ENCODE measurements at regions not wholly inside any gene's neighbourhood (a gene's known extent, or its start where the extent isn't known, plus 50 kb on each side); places are given as distances from the start of the nearest gene placed in this dataset.
A peak's percentile ranks its signal among the peaks of the same experiment; 100 is the strongest.

DNA sequence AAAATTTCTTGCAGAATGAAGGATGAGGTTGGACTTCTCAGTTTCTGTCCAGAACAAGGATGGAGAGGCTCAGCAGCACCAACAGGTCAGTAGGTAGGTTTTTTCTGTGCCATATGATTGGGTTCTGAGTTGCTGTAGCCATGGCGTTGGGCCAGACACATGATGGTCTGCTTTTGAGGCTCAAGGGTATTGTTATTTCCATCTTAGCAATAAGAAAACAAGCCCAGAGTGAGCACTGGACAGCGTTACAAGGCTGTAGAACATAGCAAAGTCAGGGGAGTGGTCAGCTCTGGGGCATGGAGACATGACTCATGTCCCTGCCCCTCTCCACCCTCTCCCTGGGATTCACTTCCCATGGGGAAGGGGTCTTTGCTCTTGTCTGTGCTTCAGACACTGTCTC is 137.6 kb upstream of the TOPAZ1 start:
- no peak for DNase-seq

DNA sequence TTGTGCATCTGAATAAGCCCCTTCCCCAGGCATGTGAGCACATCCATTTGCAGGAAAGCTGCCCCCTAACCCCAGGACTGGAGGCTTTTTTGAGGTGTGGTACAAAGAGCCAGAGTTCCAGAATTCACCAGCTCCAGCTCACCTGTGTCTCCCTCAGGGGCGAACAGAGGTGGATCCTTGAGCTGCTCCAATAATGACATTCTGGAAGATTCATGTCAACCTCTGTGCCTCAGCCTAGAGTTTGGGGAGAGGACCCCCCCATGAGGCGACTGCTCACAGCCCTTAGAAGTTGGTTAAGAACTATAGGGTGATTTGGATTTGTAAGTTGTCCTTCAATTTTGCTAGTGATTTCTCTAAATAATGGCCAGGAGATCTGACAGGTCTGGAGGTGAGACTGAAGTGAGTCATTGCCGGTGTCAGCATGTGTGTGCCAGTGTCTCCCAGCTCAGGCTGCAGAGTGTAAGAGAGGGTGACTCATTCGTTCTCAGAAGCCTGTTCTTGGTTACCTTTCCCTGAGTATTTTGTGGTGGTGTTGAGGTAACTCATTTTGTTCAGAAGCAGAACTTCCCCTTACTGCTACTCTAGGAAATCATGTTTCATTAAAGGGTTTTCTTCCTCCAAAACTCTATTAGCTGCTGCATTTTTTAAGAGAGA is 136.9 kb upstream of the TOPAZ1 start:
- no peak for DNase-seq

DNA sequence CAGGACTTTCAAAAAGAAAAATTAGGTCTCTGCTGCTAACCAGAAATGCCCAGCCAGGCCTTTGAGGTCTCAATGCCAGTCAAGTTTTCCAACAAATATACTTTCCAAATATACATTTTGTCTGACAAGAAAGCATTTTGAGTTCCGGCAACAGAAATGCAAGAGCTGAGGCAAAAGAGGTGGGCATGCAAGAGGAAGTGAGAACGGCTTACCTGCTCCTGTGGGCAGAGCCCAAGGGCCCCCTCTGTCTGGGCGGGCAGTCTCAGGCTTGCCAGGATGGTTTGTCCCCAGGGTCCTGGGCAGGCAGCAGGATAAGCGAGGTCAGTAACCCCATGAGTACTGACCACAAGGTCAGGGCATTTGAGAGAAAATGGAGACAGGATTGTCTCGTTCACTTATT is 136.1 kb upstream of the TOPAZ1 start:
- DNase-seq: no peak

DNA sequence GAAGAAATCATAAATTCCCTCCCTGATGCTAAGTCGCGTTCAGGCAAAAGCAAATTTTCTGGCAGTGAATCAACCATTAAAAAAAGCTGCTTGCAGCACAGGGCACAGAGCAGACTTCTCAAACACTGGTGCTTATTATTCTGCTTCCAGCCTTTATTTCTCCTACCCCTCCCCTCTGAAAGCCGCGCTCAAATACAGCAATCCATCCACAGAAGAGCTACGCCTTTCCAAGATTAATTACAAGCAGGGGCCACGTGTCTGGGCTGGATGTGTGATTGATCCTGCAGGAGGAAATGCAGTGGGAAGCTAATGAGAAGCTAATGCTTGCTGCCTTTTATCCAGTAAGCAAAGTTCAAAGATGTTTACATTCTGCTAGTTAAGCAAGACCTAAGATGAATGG is 134.9 kb upstream of the TOPAZ1 start:
- DNase-seq: no peak

DNA sequence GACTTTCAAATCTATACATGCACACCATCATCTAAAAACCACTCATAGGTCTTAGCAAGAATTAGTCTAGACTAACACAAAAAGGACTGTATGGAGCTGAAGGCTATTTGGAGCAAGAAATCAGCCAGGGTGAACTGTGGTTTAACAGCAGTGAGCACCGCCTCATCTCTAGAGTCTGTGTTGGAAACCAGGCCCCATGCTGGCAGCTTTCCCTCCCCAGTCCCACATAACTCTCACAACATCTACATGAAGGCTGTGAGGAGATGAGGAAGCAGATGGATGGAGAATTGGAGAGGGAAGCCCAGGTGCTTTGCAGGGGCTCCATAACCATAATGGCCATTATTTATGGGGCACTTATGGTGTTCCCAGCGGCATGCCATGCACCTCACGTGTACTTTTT is 133.2 kb upstream of the TOPAZ1 start:
- no peak for DNase-seq

DNA sequence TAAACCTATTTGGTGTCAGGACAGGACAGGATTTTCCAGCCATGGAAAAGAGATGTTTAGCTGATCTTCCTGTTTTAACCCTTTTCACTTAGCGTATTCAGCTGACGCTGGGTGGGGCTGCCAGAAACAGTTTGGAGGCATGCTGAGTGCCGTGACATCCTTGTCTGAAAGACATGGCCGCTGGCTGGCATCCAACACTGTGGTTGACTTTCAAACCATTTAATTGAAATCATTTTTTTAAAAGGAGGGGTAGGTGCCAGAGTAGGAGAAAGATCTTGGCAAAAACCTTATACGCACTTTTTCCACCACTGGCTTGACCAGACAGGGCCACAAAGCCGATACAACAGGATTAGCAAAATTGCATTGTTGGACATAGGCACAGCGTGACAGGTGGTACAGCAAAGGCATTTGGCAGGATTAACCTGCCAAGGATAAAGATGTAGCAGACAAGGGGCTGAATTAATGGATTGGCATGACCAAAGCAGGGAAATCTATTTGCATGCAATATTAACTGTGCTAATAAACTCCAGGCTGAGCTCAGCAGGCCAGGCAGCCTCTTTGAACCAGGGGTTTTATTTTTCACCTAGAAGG is 131.8 kb upstream of the TOPAZ1 start:
- DNase-seq: no peak

DNA sequence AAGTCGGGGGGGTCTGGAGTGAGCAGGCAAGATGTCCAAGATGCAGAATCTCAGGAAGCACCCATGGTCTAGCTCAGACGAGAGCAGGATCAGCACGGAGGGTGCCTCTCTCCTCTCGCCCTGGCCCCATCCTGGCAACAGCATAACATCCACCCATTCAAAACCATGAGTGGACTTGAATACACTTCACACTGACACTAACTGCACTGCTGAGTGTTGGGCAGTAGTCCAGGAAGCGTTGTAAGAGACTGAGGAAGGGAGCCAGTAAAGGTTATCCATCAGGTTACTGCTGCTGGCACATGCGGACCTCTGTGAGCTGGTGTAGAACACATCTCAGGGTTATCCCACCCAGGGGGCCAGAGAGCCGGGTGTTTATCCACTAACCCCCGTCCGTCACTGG is 131.0 kb upstream of the TOPAZ1 start:
- no peak for DNase-seq

DNA sequence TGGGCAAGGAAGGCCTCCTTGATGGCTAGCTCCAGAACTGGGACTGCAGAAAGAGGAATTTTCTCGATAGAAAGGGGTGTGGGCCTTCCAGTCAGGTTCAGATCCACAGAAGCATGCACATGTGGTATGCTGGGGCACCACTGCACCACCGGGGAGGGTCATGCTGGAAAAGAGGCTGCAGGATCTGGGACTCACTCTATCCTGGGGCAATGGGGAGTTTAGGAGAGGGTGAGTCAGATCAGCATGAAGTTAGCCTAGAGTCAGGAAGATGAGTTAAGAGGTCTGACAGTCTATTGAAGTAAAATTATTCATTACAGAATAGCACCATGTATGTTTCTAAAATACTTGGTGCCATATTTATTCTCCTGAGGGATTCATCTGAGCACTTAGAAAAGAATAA is 130.2 kb upstream of the TOPAZ1 start:
- DNase-seq: no peak

DNA sequence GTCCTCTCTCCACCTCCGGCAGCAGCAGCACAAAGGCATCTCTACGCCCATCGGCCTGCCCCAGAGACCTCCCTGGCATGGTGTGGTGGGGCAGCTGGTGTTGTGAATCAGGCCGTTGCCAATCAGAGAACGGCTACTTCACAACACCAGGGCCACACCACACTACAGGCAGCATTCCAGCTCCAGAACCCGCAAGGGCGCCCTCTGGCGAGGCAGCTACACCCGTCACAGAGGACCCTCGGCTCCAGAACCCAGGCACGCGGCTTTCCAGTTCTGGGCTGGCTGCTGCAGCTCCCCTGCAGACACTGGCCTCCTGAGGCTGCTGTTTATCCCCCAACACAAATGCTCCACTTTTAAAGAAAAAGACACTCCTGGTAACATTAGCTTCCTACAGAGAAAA is 127.5 kb upstream of the TOPAZ1 start:
- DNase-seq: peak; percentile 42

DNA sequence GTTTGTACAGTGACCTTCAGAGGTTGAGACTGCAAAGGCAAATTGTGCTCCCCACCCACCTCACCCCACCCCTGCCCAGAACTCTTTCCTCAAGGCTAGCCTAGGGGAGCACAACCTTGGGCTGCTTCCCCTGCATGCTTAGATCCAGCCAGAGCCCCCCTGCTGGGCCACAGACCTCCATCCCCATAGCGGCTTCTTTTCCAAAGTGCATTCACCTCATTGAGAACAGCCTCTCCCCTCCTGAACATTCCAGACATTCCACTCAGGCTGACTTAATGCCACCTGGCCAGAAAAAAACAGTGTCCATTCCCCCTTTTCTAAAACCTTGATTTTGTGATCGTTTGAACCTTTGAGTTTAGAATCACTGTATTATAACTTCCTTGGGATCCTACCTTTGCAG is 124.4 kb upstream of the TOPAZ1 start:
- no peak for DNase-seq

DNA sequence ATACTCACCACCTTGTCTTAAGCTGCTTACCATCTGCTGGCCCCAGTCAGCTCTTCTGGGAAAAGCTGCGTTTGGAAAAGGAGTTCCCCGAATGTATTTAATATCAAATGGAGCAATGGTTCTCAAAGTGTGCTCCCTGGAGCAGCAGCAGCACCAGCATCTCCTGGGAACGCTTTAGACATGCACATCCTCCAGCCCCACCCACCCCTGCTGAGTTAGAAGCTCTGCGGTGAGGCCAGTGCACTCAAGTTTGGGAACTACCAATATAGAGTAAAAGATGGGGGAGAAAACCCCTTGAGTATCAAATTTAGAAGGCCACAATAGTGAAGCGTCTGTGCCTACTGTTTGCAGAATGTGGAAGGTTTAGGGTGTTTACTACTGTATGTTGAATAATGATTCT is 124.0 kb upstream of the TOPAZ1 start:
- DNase-seq: no peak

DNA sequence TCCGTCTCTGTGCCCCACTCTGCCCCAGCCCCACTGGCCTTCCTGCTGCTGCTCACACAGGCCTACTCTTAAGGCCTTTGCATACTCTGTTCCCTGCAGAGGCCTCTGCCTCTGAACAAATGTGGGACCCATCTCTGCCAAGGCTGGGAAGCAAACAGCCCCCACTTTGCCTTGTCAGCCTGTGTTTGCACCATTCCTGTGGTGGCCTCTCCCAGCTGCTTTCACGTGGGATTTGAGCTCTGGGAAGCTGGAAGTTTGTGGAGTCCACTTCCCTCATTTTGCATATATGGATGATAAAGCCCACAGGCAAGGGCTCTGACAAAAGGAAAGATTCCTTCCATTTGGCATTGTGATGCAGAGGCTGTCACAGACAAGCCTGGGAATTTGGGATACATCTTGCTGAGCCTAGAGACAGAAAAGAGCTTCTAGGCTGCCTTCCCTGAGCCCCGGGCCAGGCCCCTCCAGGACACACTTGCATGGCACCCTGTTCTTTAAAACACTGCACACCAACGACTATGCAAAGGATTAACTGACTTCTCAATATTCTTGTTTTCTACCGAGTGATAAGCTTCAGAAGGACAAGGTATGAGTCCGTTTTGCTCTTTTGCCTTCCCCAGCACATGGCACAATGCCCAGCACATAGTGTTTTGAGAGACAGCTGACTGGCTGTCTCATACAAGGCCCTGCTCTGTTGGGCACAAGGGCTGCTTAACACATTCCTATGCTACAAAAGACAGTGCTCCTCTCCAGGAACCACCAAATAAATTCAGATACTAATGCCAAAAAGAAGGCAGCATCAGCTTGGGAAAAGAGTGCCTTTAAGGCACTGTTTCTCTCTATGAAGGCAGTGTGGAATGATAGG is 120.7 kb upstream of the TOPAZ1 start:
- no peak for DNase-seq

DNA sequence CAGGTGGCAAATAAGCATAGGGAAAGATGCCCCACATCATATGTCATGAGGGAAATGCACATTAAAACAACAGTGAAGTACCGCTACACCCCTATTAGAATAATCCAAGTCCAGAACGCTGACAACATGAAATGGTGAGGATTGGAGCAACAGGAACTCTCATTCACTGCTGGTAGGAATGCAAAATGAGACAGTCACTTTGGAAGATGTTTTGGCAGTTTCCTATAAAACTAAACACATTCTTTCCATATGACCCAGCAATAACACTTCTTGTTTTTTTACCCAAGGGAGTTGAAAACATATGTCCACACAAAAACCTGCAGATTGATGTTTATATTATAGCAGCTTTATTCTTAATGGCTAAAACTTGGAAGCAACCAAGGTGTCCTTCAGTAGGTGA is 116.4 kb upstream of the TOPAZ1 start:
- no peak for DNase-seq

DNA sequence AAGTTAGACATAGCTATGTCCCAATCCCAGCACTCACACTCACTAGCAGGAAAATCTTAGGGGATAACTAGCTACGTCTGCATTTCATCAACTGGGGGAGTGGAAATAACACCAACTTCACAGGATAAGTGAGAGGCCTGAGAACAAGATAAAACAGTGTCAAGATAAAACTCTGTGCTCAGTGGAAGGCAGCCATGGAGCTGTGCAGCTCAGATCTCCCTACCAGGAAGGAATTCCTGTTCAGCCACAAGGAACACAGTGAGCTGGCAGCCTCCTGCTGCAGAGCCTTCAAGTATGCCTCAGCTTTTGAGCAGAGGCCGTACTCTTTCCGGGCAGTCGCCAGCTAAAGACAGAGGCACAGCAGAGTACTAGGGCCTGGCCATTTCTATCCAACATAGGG is 115.8 kb upstream of the TOPAZ1 start:
- no peak for DNase-seq

DNA sequence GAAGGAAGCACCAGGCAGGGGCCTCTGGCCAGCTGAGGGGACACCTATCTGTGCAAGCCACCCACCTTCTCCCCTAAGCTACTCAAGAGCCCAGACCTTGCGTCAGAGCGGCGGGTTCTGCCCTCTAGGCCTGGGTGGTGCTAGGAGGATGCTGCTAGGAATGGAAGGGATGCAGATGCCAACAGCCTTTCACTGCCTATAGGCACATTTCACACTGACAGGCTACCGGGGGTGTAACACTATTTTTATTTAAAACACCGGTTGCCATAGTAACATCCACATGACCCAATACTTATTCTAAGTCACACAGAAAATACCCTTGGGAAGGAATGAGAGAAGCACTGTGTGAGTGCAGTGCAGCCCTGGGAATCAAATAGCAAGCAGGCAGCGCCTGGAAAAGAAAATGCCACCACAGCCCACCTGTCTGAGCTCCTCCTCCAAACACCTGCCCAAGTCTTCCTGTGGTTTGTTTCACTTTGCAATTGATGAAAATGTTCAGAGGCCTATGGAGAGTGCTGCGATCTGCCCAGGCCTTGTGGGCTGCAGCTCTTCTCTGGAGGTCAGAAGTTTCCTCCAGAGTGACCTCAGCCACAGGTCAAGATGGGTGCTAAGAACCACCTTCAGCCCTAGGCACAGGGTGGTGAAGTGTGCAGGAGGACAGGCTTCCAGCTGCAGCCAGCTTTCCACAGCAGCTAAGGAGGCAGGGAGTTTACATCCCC is 113.5 kb upstream of the TOPAZ1 start:
- DNase-seq: no peak

DNA sequence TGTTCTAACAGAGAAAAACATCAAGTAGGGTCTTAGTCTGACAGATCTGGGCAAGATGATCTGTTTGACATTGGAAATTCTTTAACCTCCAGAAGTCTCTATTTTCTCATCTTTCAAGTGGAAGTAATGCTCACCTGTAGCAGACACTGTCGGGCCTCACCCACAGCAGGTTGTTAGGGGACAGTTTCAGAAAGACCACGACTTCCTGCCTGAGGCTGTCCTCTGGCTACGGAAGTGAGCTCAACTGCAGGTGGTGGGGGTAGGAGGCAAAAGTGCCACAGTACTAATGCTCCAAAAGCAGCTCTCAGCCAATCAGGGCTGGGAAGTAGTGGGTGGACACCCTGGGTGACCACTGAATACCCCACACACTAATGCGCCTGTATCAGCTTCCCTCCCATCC is 111.4 kb upstream of the TOPAZ1 start:
- no peak for DNase-seq

DNA sequence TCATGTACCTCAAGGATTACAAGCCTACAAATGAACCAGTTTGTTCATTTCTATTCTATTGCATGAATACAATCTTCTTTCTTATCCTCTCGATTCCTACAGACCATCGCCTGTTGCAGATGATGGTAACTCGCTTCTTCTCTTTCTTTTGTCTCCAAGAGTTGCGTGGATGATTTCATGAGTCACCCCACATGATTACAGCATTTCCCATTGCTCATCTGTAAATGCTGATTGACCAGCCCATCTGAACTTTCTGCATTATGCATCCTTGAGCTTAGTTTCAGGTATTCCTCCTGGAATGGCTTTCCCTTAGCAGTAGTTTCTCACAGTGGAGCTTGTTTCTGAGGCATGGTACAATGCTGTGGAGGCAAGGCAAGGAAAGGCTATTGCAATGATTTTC is 109.6 kb upstream of the TOPAZ1 start:
- DNase-seq: no peak

DNA sequence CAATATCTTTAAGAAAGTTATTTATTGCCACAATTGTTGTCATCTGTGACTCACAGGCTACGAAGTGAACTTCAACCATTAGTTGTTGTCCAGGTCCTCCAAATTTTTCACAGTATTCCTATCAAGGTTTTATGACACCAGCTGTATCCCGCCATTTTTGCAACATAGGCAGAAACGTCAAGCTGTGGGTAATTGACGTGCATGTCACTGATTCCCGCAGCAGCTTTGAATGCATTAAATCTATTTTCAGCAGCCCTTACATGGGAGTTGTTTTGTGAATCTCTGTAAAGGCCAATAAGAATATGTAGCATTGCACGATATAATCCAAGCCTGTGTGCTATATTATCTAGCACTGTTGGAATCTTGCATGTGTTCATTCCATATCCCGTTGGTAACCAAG is 109.1 kb upstream of the TOPAZ1 start:
- no peak for DNase-seq

DNA sequence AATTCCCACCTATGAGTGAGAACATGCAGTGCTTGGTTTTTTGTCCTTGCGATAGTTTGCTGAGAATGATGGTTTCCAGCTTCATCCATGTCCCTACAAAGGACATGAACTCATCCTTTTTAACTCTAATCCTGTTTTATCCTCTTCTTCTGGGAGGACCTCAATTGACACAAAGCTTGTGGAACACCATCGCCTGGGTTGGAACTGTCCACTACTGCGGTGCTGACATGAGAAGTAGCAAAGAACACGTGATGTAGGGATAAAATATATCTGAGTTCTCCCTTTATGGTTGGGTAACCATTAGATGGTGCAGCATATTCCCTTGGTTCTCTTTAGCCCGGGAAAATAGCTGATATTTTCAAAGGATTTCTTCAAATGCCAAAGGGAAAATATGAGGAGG is 105.3 kb upstream of the TOPAZ1 start:
- no peak for DNase-seq

DNA sequence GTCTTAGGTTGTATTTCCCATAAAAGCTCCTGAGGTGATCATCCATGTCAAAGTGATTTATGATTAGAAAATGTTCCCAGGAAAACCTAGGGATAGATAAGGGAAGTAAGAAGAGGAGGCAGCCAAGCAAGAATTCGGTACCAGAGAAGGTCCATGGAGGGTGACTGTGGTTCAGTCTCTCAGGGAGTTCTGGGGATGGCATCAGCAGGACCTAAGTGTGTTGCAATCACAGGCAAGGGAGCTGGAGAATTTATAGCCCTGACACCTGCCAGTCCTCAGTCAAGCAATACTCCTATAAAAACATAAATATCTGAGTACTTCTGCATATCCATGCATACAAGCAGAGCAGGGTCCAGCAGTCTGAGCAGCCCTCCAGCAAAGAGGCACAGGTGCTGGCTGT is 95.6 kb upstream of the TOPAZ1 start:
- DNase-seq: no peak

DNA sequence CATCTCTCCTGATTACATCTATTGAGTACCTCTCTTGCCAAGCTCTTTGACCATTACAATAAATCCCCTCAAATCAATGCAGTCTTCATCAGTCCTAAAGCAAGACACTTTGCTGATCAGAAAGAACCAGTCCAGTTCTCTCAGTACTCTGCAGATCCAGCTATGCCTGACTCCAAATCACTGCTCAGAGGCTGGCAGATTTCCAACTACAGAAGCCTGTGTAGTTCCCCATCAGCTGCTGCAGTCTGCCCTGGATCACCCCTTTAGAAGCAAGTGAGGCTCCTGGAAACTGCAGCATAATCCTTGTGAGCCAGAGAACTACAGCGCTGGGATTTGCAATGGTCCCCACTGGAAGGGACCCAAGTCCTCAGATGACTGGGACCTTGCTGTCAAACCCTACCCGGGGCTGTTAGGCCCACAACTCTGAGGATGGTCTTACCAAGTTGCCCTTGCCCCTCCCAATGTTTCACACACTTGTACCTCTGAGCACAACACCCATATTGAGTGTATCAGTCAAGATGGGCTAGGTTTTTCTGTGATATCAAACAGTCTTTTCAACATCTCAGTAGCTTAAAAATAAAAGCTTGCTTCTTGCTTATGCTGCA is 81.9 kb upstream of the TOPAZ1 start:
- no peak for DNase-seq

DNA sequence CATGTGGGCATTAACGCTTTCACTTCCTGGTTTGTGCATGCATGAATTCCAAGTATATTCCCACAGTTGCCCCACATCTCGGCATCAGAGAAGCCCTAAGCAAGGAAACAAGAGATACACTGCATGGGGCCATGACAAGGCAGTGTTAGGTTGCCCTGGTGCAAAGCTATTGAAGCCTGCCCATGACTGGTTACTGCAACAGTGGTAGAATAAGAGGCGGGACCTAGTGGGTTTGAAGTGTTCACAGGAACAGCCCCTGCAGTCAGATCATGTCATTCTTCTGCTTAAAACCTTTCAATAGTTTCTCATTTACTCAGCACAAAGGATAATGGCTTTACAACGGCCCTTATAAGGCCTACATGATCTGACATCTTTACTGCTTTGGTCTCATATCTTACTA is 80.9 kb upstream of the TOPAZ1 start:
- DNase-seq: no peak

DNA sequence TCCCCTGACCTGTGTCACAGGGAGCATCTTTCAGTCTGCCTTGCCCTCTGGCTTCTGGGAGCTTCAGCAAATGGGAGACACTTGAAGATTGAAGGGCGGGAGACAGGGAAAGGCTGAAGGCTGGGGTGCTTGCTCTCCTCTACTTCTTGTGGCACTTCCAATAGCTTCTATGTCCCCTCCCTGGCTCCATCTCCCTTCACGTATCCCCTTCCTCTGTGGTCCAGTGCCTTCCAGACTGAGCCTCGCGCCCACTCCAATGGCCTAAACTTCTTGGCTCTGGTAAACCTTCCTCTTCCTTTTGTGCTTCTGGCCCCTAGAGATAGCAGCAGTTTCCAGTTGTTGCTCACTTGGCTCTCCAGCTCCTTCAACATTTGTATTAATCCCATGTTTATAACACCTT is 69.8 kb upstream of the TOPAZ1 start:
- no peak for DNase-seq
